ENCODE measurements at regions not wholly inside any gene's neighbourhood (a gene's known extent, or its start where the extent isn't known, plus 50 kb on each side); places are given as distances from the start of the nearest gene placed in this dataset.
"Not testable (repeated sequence)": the region's sequence is repeated elsewhere in the genome, so short reads cannot be mapped to it uniquely, and the experiment has no call there.

DNA sequence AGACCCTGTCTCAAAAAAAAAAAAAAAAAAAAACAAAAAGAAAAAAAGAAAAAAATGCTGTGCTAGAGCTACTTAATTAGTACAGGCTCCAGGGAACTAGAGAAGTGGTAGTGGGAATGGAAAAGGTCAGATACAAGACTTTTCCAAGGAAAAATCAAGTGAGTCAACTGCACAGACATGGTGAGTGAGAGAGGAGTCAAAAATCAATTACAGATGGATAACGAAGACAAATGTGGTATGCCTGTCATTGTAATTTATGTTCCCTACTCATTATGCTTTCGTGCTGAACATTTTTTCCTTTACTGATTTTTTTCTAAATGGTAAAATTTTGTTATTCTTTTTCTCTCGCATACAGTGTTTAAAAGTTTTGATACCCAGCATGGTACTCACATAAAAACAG lies 111.5 kb downstream of the MDH1 start:
- no peaks in the 10 kb centered on the region for H3K9me2 ChIP-seq (replicated peaks; ENCODE audit: insufficient read depth, low read length)
- no peaks in the 10 kb centered on the region for H3K27me3 ChIP-seq (replicated peaks; ENCODE audit: insufficient read depth, low read length)
- H4K20me1 ChIP-seq (ENCODE audit: insufficient read depth, low read length) = no peaks in the 10 kb centered on the region
- H3F3A ChIP-seq (ENCODE audit: insufficient read depth, low read length) = no peaks in the 10 kb centered on the region
- no peak for DNase-seq
- H3K79me2 ChIP-seq (ENCODE audit: low read length) = no peaks in the 10 kb centered on the region
- no peaks in the 10 kb centered on the region for H3K9me3 ChIP-seq (replicated peaks; ENCODE audit: insufficient read depth, low read length)
- no peak overlapping the region for H3K4me2 ChIP-seq (ENCODE audit: low read depth, low read length)
- H3K36me3 ChIP-seq (replicated peaks; ENCODE audit: insufficient read depth, low read length) = no peaks in the 10 kb centered on the region
- H3K27ac ChIP-seq (ENCODE audit: low read length) = no peak overlapping the region
- no peaks in the 10 kb centered on the region for H3K4me1 ChIP-seq (ENCODE audit: low read length)
- no peak overlapping the region for H3K9ac ChIP-seq (ENCODE audit: low read length)
- no peak overlapping the region for H3K4me3 ChIP-seq (ENCODE audit: low read length)
- no peak overlapping the region for H2AFZ ChIP-seq (ENCODE audit: low read length)
- no peak for TF ChIP-seq EZH2 (optimal IDR thresholded peaks at IDR 0.05; ENCODE audit: low read depth, low read length)
- TF ChIP-seq EZH2phosphoT487 (IDR thresholded peaks at IDR 0.05; ENCODE audit: low read length) = no peak
- no peak for TF ChIP-seq CTCF (IDR thresholded peaks at IDR 0.05; ENCODE audit: low read length)

DNA sequence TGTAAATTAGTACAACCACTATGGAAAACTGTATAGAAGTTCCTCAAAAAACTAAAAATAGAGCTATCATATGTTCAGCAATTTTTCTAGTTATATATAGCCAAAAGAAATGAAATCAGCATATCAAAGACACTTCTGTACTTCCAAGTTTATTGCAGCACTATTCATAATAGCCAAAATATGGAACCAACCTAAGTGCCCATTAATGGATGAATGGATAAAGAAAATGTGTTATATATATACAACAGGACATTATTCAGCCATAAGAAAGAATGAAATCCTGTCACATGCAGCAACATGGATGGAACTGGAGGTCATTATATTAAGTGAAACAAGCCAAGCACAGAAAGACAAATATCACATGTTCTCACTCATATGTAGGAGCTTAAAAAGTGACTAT lies 112.6 kb downstream of the MDH1 start:
- DNase-seq = no peak
- no peaks in the 10 kb centered on the region for H3F3A ChIP-seq (ENCODE audit: insufficient read depth, low read length)
- no peak overlapping the region for H2AFZ ChIP-seq (ENCODE audit: low read length)
- no peaks in the 10 kb centered on the region for H3K9me2 ChIP-seq (replicated peaks; ENCODE audit: insufficient read depth, low read length)
- H4K20me1 ChIP-seq (ENCODE audit: insufficient read depth, low read length) = no peaks in the 10 kb centered on the region
- no peak overlapping the region for H3K4me3 ChIP-seq (ENCODE audit: low read length)
- no peak overlapping the region for H3K4me2 ChIP-seq (ENCODE audit: low read depth, low read length)
- no peaks in the 10 kb centered on the region for H3K4me1 ChIP-seq (ENCODE audit: low read length)
- H3K79me2 ChIP-seq (ENCODE audit: low read length) = no peaks in the 10 kb centered on the region
- H3K27me3 ChIP-seq (replicated peaks; ENCODE audit: insufficient read depth, low read length) = no peaks in the 10 kb centered on the region
- no peak for TF ChIP-seq EZH2phosphoT487 (IDR thresholded peaks at IDR 0.05; ENCODE audit: low read length)
- TF ChIP-seq CTCF (IDR thresholded peaks at IDR 0.05; ENCODE audit: low read length) = no peak
- TF ChIP-seq EZH2 (optimal IDR thresholded peaks at IDR 0.05; ENCODE audit: low read depth, low read length) = no peak
- H3K9ac ChIP-seq (ENCODE audit: low read length) = no peak overlapping the region
- H3K9me3 ChIP-seq (replicated peaks; ENCODE audit: insufficient read depth, low read length) = no peaks in the 10 kb centered on the region
- H3K27ac ChIP-seq (ENCODE audit: low read length) = no peak overlapping the region
- no peaks in the 10 kb centered on the region for H3K36me3 ChIP-seq (replicated peaks; ENCODE audit: insufficient read depth, low read length)

DNA sequence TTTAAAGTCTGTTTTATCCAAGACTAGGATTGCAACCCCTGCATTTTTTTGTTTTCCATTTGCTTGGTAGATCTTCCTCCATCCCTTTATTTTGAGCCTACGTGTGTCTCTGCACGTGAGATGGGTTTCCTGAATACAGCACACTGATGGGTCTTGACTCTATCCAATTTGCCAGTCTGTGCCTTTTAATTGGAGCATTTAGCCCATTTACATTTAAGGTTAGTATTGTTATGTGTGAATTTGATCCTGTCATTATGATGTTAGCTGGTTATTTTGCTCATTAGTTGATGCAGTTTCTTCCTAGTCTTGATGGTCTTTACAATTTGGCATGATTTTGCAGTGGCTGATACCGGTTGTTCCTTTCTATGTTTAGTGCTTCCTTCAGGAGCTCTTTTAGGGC lies 117.3 kb downstream of the MDH1 start:
- not testable (repeated sequence) for H4K20me1 ChIP-seq (ENCODE audit: insufficient read depth, low read length); H3K9me3 ChIP-seq (replicated peaks; ENCODE audit: insufficient read depth, low read length); H3K4me1 ChIP-seq (ENCODE audit: low read length); H3K4me3 ChIP-seq (ENCODE audit: low read length); DNase-seq; H3K9me2 ChIP-seq (replicated peaks; ENCODE audit: insufficient read depth, low read length); H3F3A ChIP-seq (ENCODE audit: insufficient read depth, low read length); H3K27me3 ChIP-seq (replicated peaks; ENCODE audit: insufficient read depth, low read length); H3K36me3 ChIP-seq (replicated peaks; ENCODE audit: insufficient read depth, low read length); H3K4me2 ChIP-seq (ENCODE audit: low read depth, low read length); H3K9ac ChIP-seq (ENCODE audit: low read length); H2AFZ ChIP-seq (ENCODE audit: low read length); H3K79me2 ChIP-seq (ENCODE audit: low read length); H3K27ac ChIP-seq (ENCODE audit: low read length)

DNA sequence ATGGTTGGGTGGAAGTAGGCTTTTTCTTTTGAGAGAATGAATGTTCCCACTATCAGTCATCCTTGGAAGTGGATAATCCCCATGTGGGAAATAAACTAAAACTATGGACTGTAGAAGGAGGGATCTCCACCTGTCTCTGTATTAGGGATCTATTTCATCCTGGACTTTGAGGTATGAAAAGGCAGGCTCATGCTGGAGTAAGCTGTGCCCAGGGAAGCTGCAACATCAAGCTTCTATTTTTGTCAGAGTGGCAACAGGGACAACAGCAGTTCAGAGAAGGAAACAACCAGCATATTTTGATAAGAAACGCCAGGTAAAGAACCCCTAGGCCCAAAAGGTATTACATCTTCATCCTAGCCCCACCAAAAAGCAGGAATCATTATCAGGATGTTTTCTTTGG lies 122.0 kb downstream of the MDH1 start:
- Histone ChIP-seq H3K27me3 (replicated peaks; ENCODE audit: insufficient read depth, low read length) (no peaks in the 10 kb centered on the region), H3K9me3 (replicated peaks; ENCODE audit: insufficient read depth, low read length) (no peaks in the 10 kb centered on the region), H3F3A (ENCODE audit: insufficient read depth, low read length) (no peaks in the 10 kb centered on the region), H2AFZ (ENCODE audit: low read length) (no peak overlapping the region), H3K36me3 (replicated peaks; ENCODE audit: insufficient read depth, low read length) (no peaks in the 10 kb centered on the region), H3K79me2 (ENCODE audit: low read length) (no peaks in the 10 kb centered on the region), H3K9ac (ENCODE audit: low read length) (no peak overlapping the region), H3K4me3 (ENCODE audit: low read length) (no peak overlapping the region), H3K9me2 (replicated peaks; ENCODE audit: insufficient read depth, low read length) (no peaks in the 10 kb centered on the region), H4K20me1 (ENCODE audit: insufficient read depth, low read length) (no peaks in the 10 kb centered on the region), H3K4me1 (ENCODE audit: low read length) (no peaks in the 10 kb centered on the region), H3K27ac (ENCODE audit: low read length) (no peak overlapping the region), H3K4me2 (ENCODE audit: low read depth, low read length) (no peak overlapping the region)
- no peak for DNase-seq
- TF ChIP-seq CTCF (IDR thresholded peaks at IDR 0.05; ENCODE audit: low read length) = no peak
- TF ChIP-seq EZH2 (optimal IDR thresholded peaks at IDR 0.05; ENCODE audit: low read depth, low read length) = no peak
- no peak for TF ChIP-seq EZH2phosphoT487 (IDR thresholded peaks at IDR 0.05; ENCODE audit: low read length)
